ENCODE measurements at regions not wholly inside any gene's neighbourhood (a gene's known extent, or its start where the extent isn't known, plus 50 kb on each side); places are given as distances from the start of the nearest gene placed in this dataset.

- H3K9me2 ChIP-seq (replicated peaks; ENCODE audit: insufficient read depth, low read length), result no peaks in the 10 kb centered on the region
Measured at GRCh38 chr3:67278015-67278618, 280.0 kb downstream of the KBTBD8 start.

DNA sequence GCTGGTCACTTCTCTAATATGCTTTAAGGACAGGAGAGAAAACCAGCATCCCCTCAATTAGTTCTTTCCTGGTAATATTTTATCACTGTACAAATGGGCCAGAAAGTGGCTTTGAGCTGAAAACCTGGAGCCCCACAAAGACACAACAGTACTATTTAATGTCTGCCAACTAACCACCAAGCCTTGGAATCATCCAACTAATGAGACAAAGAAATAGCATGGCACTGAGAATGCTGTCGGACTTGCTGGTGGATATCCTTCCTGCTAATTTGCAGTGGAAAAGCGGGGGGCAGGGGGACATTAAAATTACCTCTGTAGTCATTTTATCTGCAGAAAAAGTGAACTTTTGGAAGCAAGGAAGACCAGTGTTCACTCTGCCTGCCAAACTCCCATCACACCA, 288.5 kb downstream of the KBTBD8 start:
- no peak overlapping the region for H3K9ac ChIP-seq (ENCODE audit: low read length)
- no peaks in the 10 kb centered on the region for H3K9me3 ChIP-seq (replicated peaks; ENCODE audit: insufficient read depth, low read length)
- no peaks in the 10 kb centered on the region for H3K4me1 ChIP-seq (ENCODE audit: low read length)
- DNase-seq, result no peak
- H3K27ac ChIP-seq (ENCODE audit: low read length), result no peak overlapping the region
- H2AFZ ChIP-seq (ENCODE audit: low read length), result no peak overlapping the region
- no peaks in the 10 kb centered on the region for H3K79me2 ChIP-seq (ENCODE audit: low read length)
- no peak overlapping the region for H3K4me2 ChIP-seq (ENCODE audit: low read depth, low read length)
- H3K27me3 ChIP-seq (replicated peaks; ENCODE audit: insufficient read depth, low read length), result no peaks in the 10 kb centered on the region
- H3F3A ChIP-seq (ENCODE audit: insufficient read depth, low read length), result no peaks in the 10 kb centered on the region
- TF ChIP-seq CTCF (IDR thresholded peaks at IDR 0.05; ENCODE audit: low read length), result no peak
- no peak for TF ChIP-seq EZH2phosphoT487 (IDR thresholded peaks at IDR 0.05; ENCODE audit: low read length)
- TF ChIP-seq EZH2 (optimal IDR thresholded peaks at IDR 0.05; ENCODE audit: low read depth, low read length), result no peak
- H3K9me2 ChIP-seq (replicated peaks; ENCODE audit: insufficient read depth, low read length), result no peaks in the 10 kb centered on the region
- H3K4me3 ChIP-seq (ENCODE audit: low read length), result no peak overlapping the region
- no peaks in the 10 kb centered on the region for H4K20me1 ChIP-seq (ENCODE audit: insufficient read depth, low read length)
- no peaks in the 10 kb centered on the region for H3K36me3 ChIP-seq (replicated peaks; ENCODE audit: insufficient read depth, low read length)

More at GRCh38 chr3:67278015-67278618, 280.0 kb downstream of the KBTBD8 start:
- H3K4me2 ChIP-seq (ENCODE audit: low read depth, low read length), result no peak overlapping the region
- no peaks in the 10 kb centered on the region for H3F3A ChIP-seq (ENCODE audit: insufficient read depth, low read length)
- H3K9me3 ChIP-seq (replicated peaks; ENCODE audit: insufficient read depth, low read length), result no peaks in the 10 kb centered on the region
- DNase-seq, result no peak
- no peaks in the 10 kb centered on the region for H3K4me1 ChIP-seq (ENCODE audit: low read length)
- no peaks in the 10 kb centered on the region for H3K36me3 ChIP-seq (replicated peaks; ENCODE audit: insufficient read depth, low read length)
- H3K4me3 ChIP-seq (ENCODE audit: low read length), result no peak overlapping the region
- TF ChIP-seq EZH2phosphoT487 (IDR thresholded peaks at IDR 0.05; ENCODE audit: low read length) (no peak), EZH2 (optimal IDR thresholded peaks at IDR 0.05; ENCODE audit: low read depth, low read length) (no peak), CTCF (IDR thresholded peaks at IDR 0.05; ENCODE audit: low read length) (no peak)
- no peaks in the 10 kb centered on the region for H3K27me3 ChIP-seq (replicated peaks; ENCODE audit: insufficient read depth, low read length)
- no peak overlapping the region for H2AFZ ChIP-seq (ENCODE audit: low read length)
- no peak overlapping the region for H3K27ac ChIP-seq (ENCODE audit: low read length)
- no peaks in the 10 kb centered on the region for H4K20me1 ChIP-seq (ENCODE audit: insufficient read depth, low read length)
- H3K9ac ChIP-seq (ENCODE audit: low read length), result no peak overlapping the region
- no peaks in the 10 kb centered on the region for H3K79me2 ChIP-seq (ENCODE audit: low read length)

- Histone ChIP-seq H3K9ac (ENCODE audit: low read length) (no peak overlapping the region), H3K27me3 (replicated peaks; ENCODE audit: insufficient read depth, low read length) (no peaks in the 10 kb centered on the region), H3K9me3 (replicated peaks; ENCODE audit: insufficient read depth, low read length) (no peaks in the 10 kb centered on the region), H3K36me3 (replicated peaks; ENCODE audit: insufficient read depth, low read length) (no peaks in the 10 kb centered on the region), H3K4me2 (ENCODE audit: low read depth, low read length) (no peak overlapping the region), H3K4me3 (ENCODE audit: low read length) (no peak overlapping the region), H3K4me1 (ENCODE audit: low read length) (no peaks in the 10 kb centered on the region), H2AFZ (ENCODE audit: low read length) (no peak overlapping the region), H3K9me2 (replicated peaks; ENCODE audit: insufficient read depth, low read length) (no peaks in the 10 kb centered on the region), H3F3A (ENCODE audit: insufficient read depth, low read length) (no peaks in the 10 kb centered on the region), H3K79me2 (ENCODE audit: low read length) (no peaks in the 10 kb centered on the region), H3K27ac (ENCODE audit: low read length) (no peak overlapping the region), H4K20me1 (ENCODE audit: insufficient read depth, low read length) (no peaks in the 10 kb centered on the region)
- DNase-seq, result no peak
- TF ChIP-seq CTCF (IDR thresholded peaks at IDR 0.05; ENCODE audit: low read length) (no peak), EZH2phosphoT487 (IDR thresholded peaks at IDR 0.05; ENCODE audit: low read length) (no peak), EZH2 (optimal IDR thresholded peaks at IDR 0.05; ENCODE audit: low read depth, low read length) (no peak)
Measured at GRCh38 chr3:67288466-67289106, 290.5 kb downstream of the KBTBD8 start.

Measured in MM.1S (cell line).